ENCODE measurements at regions not wholly inside any gene's neighbourhood (a gene's known extent, or its start where the extent isn't known, plus 50 kb on each side); places are given as distances from the start of the nearest gene placed in this dataset.

GRCh38 chr20:40481743-40482458 lies 207.1 kb downstream of the MAFB start:
- Histone ChIP-seq H3K4me3 (ENCODE audit: low read depth, low read length) (no peak overlapping the region), H3K36me3 (ENCODE audit: control insufficient read depth, insufficient read depth, low read length) (no peaks in the 10 kb centered on the region), H3K27me3 (ENCODE audit: control insufficient read depth, insufficient read depth, low read length) (no peaks in the 10 kb centered on the region)
- no peak for TF ChIP-seq CTCF (IDR thresholded peaks at IDR 0.05; ENCODE audit: insufficient read depth, low read length, poor library complexity, severe bottlenecking)
- DNase-seq (ENCODE audit: low read depth), result no peak

- Histone ChIP-seq H3K4me3 (ENCODE audit: low read depth, low read length) (no peak overlapping the region), H3K36me3 (ENCODE audit: control insufficient read depth, insufficient read depth, low read length) (no peaks in the 10 kb centered on the region), H3K27me3 (ENCODE audit: control insufficient read depth, insufficient read depth, low read length) (no peaks in the 10 kb centered on the region)
- DNase-seq (ENCODE audit: low read depth), result no peak
- TF ChIP-seq CTCF (IDR thresholded peaks at IDR 0.05; ENCODE audit: insufficient read depth, low read length, poor library complexity, severe bottlenecking), result no peak
Measured at GRCh38 chr20:40481337-40481736, 207.7 kb downstream of the MAFB start.

- DNase-seq (ENCODE audit: low read depth), result no peak
- no peak for TF ChIP-seq CTCF (IDR thresholded peaks at IDR 0.05; ENCODE audit: insufficient read depth, low read length, poor library complexity, severe bottlenecking)
- Histone ChIP-seq H3K4me3 (ENCODE audit: low read depth, low read length) (no peak overlapping the region), H3K27me3 (ENCODE audit: control insufficient read depth, insufficient read depth, low read length) (no peaks in the 10 kb centered on the region), H3K36me3 (ENCODE audit: control insufficient read depth, insufficient read depth, low read length) (no peaks in the 10 kb centered on the region)
Measured at GRCh38 chr20:40477805-40478204, 211.2 kb downstream of the MAFB start.

- H3K27me3 ChIP-seq (ENCODE audit: control insufficient read depth, insufficient read depth, low read length), result no peaks in the 10 kb centered on the region
- TF ChIP-seq CTCF (IDR thresholded peaks at IDR 0.05; ENCODE audit: insufficient read depth, low read length, poor library complexity, severe bottlenecking), result no peak
- H3K36me3 ChIP-seq (ENCODE audit: control insufficient read depth, insufficient read depth, low read length), result no peaks in the 10 kb centered on the region
- no peak overlapping the region for H3K4me3 ChIP-seq (ENCODE audit: low read depth, low read length)
- no peak for DNase-seq (ENCODE audit: low read depth)
Measured at GRCh38 chr20:40476461-40476860, 212.6 kb downstream of the MAFB start.

GRCh38 chr20:40472905-40473304 lies 216.1 kb downstream of the MAFB start:
- DNase-seq (ENCODE audit: low read depth), result no peak
- no peaks in the 10 kb centered on the region for H3K27me3 ChIP-seq (ENCODE audit: control insufficient read depth, insufficient read depth, low read length)
- H3K36me3 ChIP-seq (ENCODE audit: control insufficient read depth, insufficient read depth, low read length), result no peaks in the 10 kb centered on the region
- no peak overlapping the region for H3K4me3 ChIP-seq (ENCODE audit: low read depth, low read length)
- TF ChIP-seq CTCF (IDR thresholded peaks at IDR 0.05; ENCODE audit: insufficient read depth, low read length, poor library complexity, severe bottlenecking), result no peak

- no peak for TF ChIP-seq CTCF (IDR thresholded peaks at IDR 0.05; ENCODE audit: insufficient read depth, low read length, poor library complexity, severe bottlenecking)
- Histone ChIP-seq H3K36me3 (ENCODE audit: control insufficient read depth, insufficient read depth, low read length) (no peaks in the 10 kb centered on the region), H3K27me3 (ENCODE audit: control insufficient read depth, insufficient read depth, low read length) (no peaks in the 10 kb centered on the region), H3K4me3 (ENCODE audit: low read depth, low read length) (no peak overlapping the region)
- DNase-seq (ENCODE audit: low read depth), result no peak
Measured at GRCh38 chr20:40471261-40471629, 217.8 kb downstream of the MAFB start.

Measured in kidney epithelial cell (primary cell).